NCI-H460 (cell line): ENCODE measurements at regions not wholly inside any gene's neighbourhood (a gene's known extent, or its start where the extent isn't known, plus 50 kb on each side); places are given as distances from the start of the nearest gene placed in this dataset.
A peak's percentile ranks its signal among the peaks of the same experiment; 100 is the strongest.
"Not testable (repeated sequence)": the region's sequence is repeated elsewhere in the genome, so short reads cannot be mapped to it uniquely, and the experiment has no call there.

Experiments
- DNase-seq: peaks from one replicate; pipeline ENCODE4 v3.0.0-alpha.2; 2016; ENCODE audit warnings: low read depth; ENCODE audit errors: extremely low read depth

DNA sequence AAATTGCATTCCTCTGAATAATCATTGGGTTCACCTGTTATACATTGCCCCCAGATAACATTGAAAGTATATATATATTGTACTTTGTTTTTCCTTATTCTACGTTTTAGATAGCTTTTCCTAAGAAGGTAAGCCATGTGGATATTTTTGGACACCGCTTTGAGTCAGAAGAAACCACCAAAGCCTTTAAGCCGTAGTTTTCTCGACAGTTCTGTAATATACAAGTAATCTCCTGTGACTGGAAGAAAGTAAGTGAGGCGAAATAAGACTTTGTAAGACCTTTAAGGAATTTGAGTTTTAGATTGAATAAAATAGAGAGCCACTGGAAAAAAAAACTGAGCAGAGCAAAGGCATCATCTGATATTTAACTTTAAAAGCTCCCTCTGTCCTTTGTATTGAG lies 1092.0 kb downstream of the DIPK2A start:
- DNase-seq = no peak

DNA sequence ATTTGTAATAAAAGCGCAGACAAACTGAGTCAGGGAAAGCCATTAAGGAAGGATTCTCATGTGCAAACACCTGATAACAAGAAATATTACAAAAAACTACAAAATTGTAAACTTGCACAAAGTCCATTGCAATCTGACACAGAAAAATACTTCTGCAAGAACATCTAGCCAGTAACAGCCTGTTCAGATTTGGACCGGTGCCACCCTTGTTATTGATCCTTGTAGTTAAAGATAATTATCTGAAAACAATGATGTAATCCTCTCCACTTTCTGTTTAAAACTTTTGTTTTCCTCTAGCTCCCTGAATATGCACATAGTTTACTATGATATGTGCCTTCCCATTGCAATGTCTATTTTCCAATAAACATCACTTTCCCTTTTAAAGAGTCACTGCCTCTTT lies 1090.2 kb downstream of the PLOD2 start:
- DNase-seq = no peak

DNA sequence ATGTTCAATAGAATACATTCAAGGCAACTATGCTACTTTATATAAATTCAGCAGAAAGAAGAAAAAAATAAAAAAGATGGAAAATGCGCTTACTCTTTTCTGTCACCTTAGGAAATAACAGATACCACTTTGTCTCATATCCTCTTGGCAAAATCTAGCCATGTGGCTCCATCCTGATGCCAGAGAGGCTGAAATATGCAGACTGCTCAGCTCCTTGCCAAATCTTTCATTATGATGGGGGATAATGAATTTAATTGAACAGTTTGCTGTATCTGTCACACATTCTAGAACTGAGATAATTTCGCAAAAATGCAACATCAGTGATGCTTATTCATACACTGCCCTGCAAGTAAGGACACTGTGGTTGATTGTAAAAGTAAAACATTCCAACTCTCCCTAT lies 1081.5 kb downstream of the PLOD2 start:
- DNase-seq = no peak

DNA sequence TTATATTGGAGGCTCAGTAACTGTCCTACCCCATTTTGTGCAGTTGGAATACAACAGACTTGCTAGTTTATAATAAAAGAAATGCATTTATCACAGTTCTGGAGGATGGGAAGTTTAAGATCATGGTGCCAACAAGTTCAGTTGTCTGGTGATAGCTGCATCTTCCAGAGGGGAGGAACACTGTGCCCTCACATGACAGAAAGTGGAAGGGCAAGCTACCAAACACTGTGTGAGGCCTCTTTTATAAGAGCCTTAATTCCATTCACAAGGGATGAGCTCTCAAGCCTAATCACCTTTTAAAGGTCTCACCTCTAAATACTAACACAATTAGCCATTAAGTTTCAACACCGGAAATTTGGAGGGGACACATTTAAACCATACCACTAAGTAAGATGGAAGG lies 1073.9 kb downstream of the PLOD2 start:
- DNase-seq = no peak

DNA sequence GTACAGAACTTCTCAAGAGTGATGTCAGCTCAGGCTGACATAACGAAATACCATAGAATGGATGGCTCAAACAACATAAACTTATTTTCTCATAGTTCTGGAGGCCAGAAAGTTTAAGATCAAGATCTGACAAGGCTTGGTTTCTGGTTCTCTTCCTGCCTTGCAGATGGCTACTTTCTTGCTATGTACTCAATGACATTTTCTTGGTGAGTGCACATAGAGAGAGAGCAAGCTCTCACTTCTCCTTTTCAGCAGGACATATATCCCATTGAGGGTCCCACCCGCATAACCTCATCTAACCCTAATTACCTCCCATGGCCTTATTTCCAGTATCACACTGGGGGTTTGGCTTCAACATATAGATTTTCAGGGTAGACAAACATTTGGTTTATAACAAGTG lies 1072.1 kb downstream of the PLOD2 start:
- DNase-seq = no peak

DNA sequence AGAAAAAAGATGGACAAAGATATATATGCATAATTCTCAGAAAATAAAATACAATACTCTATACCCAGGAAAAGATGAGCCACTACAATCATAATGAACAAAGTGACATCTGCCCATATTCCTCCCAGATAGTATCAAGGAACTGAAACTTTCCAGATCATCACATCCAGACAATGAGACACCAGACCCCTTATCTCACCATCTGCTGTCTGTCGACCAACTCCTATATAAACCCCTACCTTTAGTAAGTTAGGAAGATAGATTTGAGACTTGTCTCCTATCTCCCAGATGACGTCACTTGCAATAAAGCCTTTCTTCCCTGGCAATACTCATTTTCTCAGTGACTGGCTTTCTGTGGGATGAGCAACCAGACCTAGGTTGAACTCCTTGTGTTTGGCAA lies 1071.6 kb downstream of the PLOD2 start:
- no peak for DNase-seq

DNA sequence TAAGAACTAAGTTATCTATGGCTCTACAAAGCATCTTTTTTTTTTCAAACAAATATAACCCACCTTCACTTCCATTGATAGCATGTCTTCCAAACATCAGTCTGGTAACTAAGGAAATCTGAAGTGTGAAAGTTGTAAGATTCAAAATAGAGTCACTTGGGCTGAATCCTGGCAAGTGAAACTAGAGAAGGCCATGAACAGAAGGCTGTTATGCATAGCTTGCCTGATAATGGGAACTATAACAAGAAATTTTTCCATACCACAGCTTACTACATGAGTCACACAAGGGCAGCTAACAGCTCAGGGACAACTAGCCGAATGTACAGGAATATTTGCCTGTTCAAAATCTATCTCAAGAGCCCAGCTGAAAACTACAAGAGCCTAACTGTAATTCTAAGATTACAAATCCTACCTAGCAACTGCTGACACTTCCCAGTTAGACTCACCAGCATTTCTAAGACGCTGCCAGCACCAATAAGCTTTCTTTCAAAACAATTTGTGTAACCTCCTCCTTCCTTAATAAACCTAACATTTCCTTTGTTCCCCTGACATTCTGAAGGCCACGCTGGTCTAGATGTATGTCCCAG lies 1066.5 kb downstream of the PLOD2 start:
- DNase-seq = peak; percentile 18

DNA sequence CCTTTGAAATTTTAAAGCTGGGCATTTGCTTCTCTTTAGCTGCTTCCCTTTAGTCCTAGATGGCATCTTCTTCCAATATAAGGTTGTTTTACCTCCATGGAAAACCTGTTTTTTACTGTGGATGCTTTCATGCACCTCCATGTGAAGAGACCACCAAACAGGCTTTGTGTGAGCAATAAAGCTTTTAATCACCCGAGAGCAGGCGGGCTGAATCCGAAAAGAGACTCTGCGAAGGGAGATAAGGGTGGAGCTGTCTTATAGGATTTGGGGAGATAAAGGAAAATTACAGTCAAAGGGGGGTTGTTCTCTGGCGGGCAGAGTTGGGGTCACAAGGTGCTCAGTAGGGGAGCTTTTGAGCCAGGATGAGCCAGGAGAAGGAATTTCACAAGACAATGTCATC lies 1049.8 kb downstream of the PLOD2 start:
- not testable (repeated sequence) for DNase-seq

DNA sequence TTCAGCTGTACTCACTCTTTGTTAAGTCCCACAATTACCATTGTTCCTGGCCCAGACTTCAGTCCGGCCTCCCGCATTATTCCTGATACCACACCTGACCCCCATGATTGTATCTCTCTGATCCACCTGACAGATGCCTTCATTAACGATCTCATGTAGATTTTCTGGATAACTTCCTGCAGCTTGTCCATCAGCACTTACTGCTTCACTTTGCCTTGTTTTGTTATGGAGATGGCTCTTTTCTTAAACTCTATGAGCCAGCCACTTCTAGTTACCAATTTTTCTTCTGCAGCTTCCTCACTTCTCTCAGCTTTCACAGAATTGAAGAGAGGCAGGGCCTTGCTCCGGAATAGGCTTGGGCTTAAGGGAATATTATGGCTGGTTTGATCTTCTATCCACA lies 1044.2 kb downstream of the PLOD2 start:
- no peak for DNase-seq

DNA sequence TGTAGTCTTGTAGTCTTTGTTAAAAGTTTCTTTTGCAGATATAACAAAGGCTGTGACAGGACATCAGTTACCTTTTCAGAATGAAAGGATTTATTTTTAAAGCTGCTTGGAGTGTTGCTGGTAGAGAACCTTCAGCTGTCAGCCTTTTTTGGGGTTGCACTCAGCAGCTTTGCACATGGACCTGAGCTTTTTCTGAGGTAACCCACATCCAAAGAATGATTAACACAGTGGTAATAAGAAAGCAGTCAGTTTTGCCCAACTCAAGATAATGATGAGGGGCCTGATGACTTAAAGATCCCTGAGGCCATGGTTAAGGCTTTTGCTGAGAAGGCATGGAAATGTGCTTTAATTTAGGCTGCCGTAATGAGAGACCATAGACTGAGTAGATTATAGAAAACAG lies 1042.7 kb downstream of the PLOD2 start:
- DNase-seq = no peak

DNA sequence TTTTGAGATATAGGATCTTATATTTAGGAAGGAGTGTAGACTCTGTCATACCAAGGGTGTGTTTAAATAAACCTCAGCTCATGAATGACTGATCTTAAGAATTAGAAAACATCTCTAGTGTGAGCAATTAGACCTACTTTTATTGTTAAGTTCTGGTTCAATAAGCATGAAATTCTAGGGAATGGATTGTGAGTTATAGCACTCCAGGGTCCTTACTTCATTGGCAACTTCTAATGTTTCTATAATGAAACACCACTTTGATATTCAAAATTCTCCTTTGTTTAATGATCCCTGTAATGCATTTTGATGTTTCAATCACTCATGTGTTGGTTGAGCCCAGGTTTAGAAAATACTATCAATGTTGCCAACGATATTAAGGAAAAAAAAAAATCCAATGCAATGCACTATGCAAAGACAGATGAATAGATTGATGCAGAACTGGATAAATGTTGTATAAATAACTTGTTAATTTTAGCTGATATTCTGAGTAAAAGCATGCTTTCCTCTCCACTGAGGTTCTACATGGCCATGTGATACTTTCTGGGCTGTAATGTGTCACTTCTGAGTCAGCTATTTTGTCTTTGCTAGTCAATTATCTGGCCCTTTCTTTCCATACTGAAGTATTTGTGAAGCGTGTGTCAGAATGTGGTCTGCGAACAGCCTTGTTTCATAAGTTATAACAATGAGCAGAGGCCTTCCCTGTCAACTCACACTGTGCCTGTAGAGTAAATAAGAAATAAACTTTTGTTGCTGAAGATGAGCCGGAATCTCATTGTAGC lies 1035.9 kb downstream of the PLOD2 start:
- no peak for DNase-seq

DNA sequence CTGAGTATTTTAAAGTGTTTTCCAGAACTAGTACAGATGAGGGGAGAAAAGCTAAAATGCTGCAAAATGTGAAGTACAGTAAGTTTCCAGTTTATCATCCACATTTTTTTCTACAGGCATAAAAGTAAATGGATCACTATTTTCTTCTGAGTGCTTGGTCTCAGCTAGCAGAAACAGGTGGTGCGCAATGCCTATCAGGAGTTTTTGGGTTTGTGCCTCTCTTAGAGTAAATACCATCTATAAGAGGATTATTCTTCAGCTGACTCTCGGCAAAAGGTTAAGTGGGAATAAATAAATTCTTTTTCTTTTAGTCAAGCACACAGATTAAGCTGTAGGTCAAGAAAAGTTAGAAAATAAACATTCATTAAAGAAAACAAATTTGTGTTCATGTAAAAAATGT lies 1027.7 kb downstream of the PLOD2 start:
- no peak for DNase-seq

DNA sequence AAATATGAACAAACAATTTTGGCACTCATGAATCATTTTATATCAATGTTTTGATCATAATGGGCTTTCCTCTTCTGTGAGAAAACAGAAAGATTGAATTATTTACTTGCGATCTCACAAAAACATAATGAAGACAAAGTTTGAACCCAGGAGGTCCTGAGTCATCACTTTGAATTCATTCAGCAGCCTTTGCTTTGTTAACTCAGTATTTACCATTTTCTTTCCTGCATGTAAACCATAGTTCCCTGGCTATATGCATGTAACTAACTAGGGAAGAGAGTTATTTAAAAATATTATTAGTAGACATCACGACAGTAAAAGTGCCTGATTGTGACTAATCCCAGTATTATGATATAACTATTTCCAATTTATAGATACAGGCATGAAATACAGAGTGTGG lies 1026.2 kb downstream of the PLOD2 start:
- no peak for DNase-seq

DNA sequence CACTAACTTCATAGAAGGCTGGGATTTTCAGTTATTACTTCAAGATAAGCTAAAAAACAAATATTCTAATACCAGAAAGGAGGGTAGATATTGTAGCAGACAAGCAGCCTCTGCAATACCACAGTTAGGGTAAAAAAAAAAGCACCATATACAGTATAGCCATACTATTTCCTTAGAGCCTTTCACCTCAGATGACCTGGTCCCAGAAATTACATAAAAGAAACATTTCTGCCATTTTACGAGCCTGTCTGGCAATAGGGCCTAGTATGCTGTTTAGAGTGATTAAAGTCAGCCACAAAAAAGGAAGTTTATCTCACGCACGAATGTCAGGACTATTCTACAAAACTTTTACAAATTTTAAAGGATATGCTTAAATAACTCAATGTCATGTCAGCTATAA lies 1016.6 kb downstream of the PLOD2 start:
- DNase-seq = no peak

DNA sequence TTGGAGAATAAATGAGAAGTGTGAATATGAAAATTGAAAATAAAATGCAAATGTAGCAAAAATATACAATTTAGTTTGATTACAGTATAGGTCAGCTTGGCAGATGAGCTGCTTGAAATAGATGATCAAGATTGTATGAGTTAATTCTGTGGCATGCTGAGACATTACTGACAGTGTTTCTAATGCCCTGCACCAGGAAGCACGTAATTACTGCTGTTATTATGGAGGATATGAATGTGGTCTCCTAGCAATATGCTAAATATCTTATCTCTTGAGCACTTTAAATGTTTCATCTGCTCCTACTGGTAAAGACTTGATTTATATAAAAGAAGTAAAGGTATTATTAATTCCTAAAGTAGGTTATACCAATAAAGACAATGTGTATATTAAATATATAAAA lies 1015.5 kb downstream of the PLOD2 start:
- DNase-seq = no peak

DNA sequence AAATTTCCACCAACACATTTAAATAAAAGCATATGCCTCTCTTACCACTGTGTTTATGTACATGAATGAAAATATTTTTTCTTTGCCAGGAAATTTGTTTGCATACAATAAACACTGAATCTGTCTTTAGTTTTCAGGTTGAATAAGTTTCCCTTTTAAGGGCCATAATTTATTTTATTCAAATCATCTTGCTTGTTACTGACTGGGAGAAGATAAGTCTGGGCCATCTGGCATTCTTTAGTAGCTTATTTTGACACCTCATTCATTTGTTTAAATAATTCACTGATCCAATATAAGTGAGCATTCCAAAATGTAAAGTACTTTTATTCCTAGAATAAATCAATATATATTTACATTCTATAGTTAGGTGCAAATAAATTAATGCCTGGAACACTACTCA lies 1001.3 kb downstream of the PLOD2 start:
- DNase-seq = no peak

DNA sequence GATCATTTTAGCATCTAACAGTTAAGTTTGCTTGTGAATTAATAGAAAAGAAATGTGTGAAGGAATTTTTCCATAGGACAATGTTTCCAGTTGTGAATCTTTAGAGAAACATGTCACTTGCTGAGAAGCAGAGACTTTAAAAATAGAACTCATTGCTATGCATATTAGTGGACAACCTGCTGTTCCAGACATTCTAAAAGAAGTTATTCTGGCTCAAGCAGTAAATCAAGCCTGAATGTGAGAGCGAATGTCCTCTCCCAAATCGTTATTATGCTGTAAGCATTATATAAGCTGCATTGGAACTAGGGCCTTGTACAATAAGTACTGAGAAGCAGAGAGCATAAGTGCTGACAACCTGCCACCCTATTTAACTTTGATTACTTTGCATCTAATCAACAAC lies 990.9 kb downstream of the PLOD2 start:
- DNase-seq = no peak

DNA sequence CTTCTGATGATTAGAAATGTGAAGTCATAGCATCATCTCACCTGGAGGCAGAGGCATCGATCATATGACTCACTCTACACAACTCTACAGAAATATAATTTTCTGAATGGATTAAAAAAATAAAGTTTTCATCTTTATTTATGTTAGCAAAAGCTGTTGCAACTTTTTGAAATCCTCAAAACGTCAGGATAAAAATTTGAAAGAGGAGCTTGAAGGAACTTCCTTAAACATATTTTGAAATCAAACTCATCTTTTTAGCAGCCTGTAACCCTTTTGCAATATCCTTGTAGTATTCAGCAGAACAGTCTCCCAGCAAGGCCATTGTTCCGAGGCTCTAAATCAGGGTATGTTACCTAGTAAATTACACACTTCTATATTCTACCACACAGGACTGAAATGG lies 985.4 kb downstream of the PLOD2 start:
- DNase-seq = no peak

DNA sequence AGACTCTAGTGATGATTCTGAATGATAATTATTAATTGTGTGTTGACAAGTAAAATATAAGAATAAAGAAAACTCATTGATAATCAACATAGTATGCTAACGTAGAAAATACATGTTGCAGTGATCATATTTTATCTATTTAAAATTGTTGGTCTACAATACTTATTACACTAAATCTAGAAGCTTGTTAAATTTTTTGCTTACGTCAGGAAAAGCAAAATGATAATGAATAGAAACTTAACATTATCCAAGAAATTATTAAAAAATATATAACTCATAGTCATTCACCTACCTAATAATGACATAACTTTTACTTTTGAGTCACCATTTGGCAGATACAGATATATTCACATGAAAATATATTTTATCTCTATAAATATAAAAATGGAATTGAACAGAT lies 984.1 kb downstream of the PLOD2 start:
- DNase-seq = no peak

DNA sequence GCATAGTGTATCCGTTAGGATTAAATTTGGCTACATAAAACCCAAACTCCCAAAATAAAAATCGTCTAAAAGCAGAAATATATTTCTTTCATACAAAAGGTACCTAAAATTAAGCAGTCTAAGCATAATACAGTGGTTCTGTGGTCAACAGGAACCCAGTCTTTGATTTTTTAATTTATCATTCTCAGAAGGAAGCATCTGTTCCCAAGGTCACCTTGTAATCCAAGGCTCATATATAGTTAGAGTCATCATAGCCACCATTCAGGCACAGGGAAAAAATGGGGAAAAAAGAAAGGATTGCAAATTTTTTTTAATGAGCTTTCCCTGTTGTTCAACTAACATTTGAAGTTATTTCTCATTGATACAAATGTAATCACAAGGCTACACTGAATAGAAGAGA lies 983.2 kb downstream of the PLOD2 start:
- no peak for DNase-seq

DNA sequence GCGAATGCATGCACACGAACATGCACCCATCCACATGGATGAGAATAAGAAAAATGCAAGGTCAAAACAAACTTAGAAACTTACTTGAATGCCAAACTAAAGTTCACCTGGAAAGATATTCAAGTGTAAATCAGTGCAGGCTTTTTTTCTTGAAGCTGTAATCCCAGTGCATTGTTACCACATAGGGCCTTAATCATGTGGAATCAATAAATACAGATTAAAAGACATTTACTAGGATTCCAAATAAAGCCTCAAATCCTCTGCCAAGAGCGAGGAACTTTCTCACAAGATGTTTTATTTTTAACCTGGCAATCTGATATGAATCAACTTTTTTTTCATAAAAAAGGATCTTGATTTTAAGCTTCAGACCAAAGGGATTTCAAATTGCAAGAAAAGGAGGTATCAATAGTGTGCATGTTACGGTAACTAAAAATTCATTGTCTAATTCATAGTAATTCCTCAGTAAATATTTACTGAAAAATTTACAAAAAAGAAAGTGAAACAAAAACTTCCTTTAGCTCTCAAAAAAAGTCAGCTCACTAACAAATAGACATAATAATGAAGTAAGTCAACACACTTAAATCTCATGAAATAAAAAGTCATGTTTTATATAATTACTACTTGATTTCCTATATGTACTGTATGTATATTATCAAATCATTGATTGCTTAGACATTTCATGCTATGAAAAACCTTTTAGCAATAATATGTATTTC lies 978.6 kb downstream of the PLOD2 start:
- DNase-seq = no peak

DNA sequence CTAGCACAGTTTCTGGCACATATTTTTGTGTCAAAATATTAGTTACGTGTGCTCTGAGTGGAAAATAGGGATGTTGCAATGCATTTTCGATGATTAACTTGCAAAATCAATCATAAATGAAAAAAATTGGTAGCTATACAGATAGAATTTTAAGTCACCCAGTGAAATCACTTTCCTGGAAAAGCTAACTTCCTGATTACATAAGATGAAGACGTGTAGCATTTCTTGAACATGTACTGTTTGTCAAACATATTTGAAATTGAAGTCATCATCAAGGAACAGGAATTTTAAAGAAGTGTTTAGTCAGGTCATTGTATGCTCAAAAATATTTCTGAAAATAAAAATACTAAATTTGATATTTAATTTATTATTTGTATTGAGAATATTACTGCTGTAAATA lies 977.7 kb downstream of the PLOD2 start:
- DNase-seq = no peak
